BLaER1 treated with 17β-estradiol and CSF1 and Interleukin-3, amounts not matched to agents 10 nM and 100 nM (cell line): ENCODE measurements at regions not wholly inside any gene's neighbourhood (a gene's known extent, or its start where the extent isn't known, plus 50 kb on each side); places are given as distances from the start of the nearest gene placed in this dataset.
A peak's percentile ranks its signal among the peaks of the same experiment; 100 is the strongest.

Source experiments
- H3K27ac ChIP-seq, 11 experiments: shearing (Covaris generic); formaldehyde crosslinking; 2 replicates each; pipeline ENCODE4 v1.8.1; 2022
- H3K27me3 ChIP-seq, 11 experiments: shearing (Covaris generic); formaldehyde crosslinking; 2 replicates each; pipeline ENCODE4 v1.8.1; 2022
- H3K36me3 ChIP-seq, 11 experiments: shearing (Covaris generic); formaldehyde crosslinking; 2 replicates each; pipeline ENCODE4 v1.8.1; 2022
- H3K4me1 ChIP-seq, 10 experiments: shearing (Covaris generic); formaldehyde crosslinking; 2 replicates each; pipeline ENCODE4 v1.8.1; 2022
- H3K4me2 ChIP-seq, 11 experiments: shearing (Covaris generic); formaldehyde crosslinking; 2 replicates each; pipeline ENCODE4 v1.8.1; 2022
- H3K4me3 ChIP-seq, 10 experiments: shearing (Covaris generic); formaldehyde crosslinking; 2 replicates each; pipeline ENCODE4 v1.8.1; 2022
- H3K9ac ChIP-seq, 11 experiments: shearing (Covaris generic); formaldehyde crosslinking; 2 replicates each; pipeline ENCODE4 v1.8.1; 2022
- H3K9me3 ChIP-seq, 11 experiments: shearing (Covaris generic); formaldehyde crosslinking; replicated peaks in 1 of 11; 2 replicates each; pipeline ENCODE4 v1.8.1; 2022
- H4K20me1 ChIP-seq, 11 experiments: shearing (Covaris generic); formaldehyde crosslinking; 2 replicates each; pipeline ENCODE4 v1.8.1; 2022
- Cebpa-rat ChIP-seq, 11 experiments: shearing (Covaris generic); IDR thresholded peaks; 2 replicates each; pipeline ENCODE4 v1.8.1; 2022

DNA sequence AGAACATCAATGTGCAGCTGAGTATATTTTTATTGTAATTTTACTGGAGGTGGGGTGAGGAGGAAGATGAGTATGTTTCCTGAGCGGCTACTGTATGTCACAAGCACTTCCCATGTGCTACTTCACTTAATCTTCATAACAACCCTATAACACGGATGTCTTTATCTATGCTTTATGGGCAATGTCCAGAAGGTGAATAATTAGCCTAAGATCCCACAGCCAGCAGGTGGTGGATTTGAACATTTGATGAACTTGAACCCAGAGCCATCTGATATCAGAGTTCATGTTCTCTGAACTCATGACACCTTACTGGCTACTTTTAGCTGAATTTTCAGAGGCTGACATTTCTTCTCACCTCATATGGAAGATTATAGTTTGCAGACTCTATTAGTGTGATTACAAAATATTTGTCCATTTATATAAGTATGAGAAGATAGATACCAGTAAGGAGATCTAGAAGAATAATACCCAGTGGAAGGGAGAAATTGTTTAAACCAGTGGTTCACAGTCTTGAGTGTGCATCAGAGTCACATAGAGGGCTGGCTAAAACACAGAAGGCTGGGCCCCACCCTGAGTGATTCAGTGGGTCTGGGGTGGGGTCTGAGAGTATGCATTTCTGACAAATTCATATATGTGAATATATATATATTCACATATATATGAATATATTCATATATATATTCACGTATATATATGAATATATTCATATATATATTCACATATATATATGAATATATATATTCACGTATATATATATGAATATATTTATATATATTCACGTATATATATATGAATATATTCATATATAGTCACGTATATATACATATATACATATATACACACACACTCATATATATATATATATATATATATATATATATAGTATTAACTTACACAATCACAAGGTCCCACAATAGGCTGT is 164.4 kb upstream of the NR3C1 start:
- H3K27me3 ChIP-seq: no peaks in the 10 kb centered on the region; a peak in 1 of 22 replicates
- H3K9me3 ChIP-seq: no peaks in the 10 kb centered on the region
- H3K4me1 ChIP-seq: peaks cover 0 to 51% (median 6%) of the 10 kb centered on the region in 10 experiments; a peak in 12 of 20 replicates
- no peaks in the 10 kb centered on the region for H3K36me3 ChIP-seq
- H3K9ac ChIP-seq: no peak overlapping the region
- no peaks in the 10 kb centered on the region for H4K20me1 ChIP-seq
- no peak overlapping the region for H3K27ac ChIP-seq
- TF ChIP-seq Cebpa-rat (IDR thresholded peaks at IDR 0.05): no peak
- H3K4me2 ChIP-seq: peak overlapping the region in 3 of 11 experiments; percentile 10 to 33 (median 20); a peak in 1 of 22 replicates
- H3K4me3 ChIP-seq: no peak overlapping the region

DNA sequence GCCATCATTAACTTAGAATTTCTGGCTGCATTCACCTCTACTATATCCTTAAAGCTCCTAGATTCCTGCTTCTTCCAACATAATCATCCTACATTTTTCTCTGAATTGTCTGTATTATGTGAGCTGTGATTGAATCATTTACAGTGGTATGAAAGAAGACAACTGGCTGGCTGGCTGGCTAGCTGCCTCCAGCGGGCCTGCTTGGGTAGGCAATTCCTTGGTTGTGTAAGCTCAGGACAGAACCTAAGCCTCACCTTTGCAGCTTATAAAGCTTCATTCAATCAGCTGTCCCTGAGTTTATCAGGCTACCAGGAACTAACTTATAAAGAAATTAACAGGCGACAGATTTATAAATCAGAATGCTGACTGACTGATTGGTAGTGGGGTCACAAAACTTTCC is 162.7 kb upstream of the NR3C1 start:
- H3K27ac ChIP-seq: no peak overlapping the region
- TF ChIP-seq Cebpa-rat (IDR thresholded peaks at IDR 0.05): no peak
- H3K4me2 ChIP-seq: no peak overlapping the region
- peaks cover 0 to 48% (median 6%) of the 10 kb centered on the region in 10 experiments; a peak in 12 of 20 replicates for H3K4me1 ChIP-seq
- H3K9me3 ChIP-seq: no peaks in the 10 kb centered on the region
- H3K36me3 ChIP-seq: no peaks in the 10 kb centered on the region
- no peaks in the 10 kb centered on the region for H4K20me1 ChIP-seq
- H3K27me3 ChIP-seq: no peaks in the 10 kb centered on the region; a peak in 1 of 22 replicates
- H3K4me3 ChIP-seq: no peak overlapping the region
- H3K9ac ChIP-seq: no peak overlapping the region

DNA sequence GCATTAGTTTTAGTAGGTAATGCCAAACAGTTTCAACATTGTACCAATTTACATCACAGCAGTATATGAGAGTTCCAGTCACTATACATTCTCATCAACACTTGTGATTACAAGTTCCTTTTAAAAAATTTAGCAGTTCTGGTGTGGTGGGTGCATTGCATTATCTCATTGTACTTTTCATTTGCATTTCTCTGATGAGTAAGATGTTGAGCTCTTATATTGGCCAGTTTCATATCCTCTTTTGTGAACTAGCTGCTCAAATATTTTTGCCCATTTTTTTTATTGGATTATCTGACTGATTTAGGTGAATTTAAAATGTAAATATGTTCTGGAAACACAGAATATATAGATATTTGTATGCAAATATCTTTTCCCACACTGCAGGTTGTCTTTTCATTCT is 160.9 kb upstream of the NR3C1 start:
- Histone ChIP-seq H3K4me1 (peaks cover 0 to 36% (median 6%) of the 10 kb centered on the region in 10 experiments; a peak in 12 of 20 replicates), H4K20me1 (no peaks in the 10 kb centered on the region), H3K9me3 (no peaks in the 10 kb centered on the region), H3K4me2 (peak overlapping the region in 5 of 11 experiments; percentile 3 to 65 (median 55); a peak in 6 of 22 replicates), H3K4me3 (no peak overlapping the region), H3K27ac (0 out of 22 replicates have a peak overlapping the region, but pooled peaks of 1 of the 11 experiments have one; percentile 10), H3K36me3 (no peaks in the 10 kb centered on the region), H3K27me3 (no peaks in the 10 kb centered on the region; a peak in 1 of 22 replicates), H3K9ac (no peak overlapping the region)
- TF ChIP-seq Cebpa-rat (IDR thresholded peaks at IDR 0.05): no peak

DNA sequence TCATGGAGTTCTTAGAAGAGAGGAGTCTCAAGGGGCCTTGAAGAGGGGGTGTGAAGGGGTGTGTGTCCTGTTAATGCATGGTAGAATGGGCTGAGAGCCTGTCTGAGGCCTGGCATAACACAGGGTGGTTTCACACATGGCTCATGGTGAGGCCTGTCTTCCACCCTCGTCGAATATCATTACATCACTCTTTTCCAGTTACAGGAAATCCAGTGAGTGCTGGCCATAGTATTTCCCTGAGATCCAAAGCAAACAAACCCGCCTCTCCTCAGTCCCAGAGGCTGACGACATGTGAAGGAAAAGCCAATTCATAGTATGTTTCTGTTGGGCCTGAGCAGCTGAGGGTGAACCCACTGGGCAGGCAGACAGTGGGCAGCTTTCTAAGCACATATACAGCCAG is 159.4 kb upstream of the NR3C1 start:
- H3K9ac ChIP-seq: no peak overlapping the region

DNA sequence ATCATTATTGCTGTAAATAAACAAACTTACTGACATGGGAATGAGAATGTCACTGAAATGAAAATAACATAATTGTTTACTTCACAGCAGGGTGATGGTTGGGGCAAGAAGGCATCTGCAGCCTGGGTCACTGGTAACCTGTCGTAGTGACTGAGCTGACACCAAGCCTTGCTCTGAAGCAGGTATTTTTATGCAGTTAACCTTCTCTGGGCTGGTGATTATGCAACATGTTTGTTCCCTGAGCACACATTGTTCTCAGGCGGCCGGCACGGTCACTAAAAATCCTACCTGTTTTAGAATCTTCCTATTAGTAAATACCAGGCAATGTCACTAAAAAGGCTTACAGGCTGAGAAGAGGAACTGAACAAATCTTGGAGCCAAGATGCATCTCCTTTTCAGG is 157.7 kb upstream of the NR3C1 start:
- no peaks in the 10 kb centered on the region for H4K20me1 ChIP-seq
- no peak overlapping the region for H3K4me2 ChIP-seq
- H3K27me3 ChIP-seq: no peaks in the 10 kb centered on the region; a peak in 1 of 22 replicates
- H3K9ac ChIP-seq: no peak overlapping the region
- no peak overlapping the region for H3K27ac ChIP-seq
- H3K9me3 ChIP-seq: no peaks in the 10 kb centered on the region
- H3K36me3 ChIP-seq: no peaks in the 10 kb centered on the region
- H3K4me3 ChIP-seq: no peak overlapping the region
- peaks cover 0 to 50% (median 6%) of the 10 kb centered on the region in 10 experiments; a peak in 12 of 20 replicates for H3K4me1 ChIP-seq
- no peak; a peak in 1 of 22 replicates for TF ChIP-seq Cebpa-rat (IDR thresholded peaks at IDR 0.05)

More for the DNA sequence above, 159.4 kb upstream of the NR3C1 start:
- Histone ChIP-seq H3K4me2 (peak overlapping the region in 3 of 11 experiments; percentile 34 to 65 (median 55); a peak in 4 of 22 replicates), H4K20me1 (no peaks in the 10 kb centered on the region), H3K27me3 (no peaks in the 10 kb centered on the region; a peak in 1 of 22 replicates), H3K9me3 (no peaks in the 10 kb centered on the region), H3K36me3 (no peaks in the 10 kb centered on the region), H3K4me1 (peaks cover 0 to 42% (median 6%) of the 10 kb centered on the region in 10 experiments; a peak in 12 of 20 replicates), H3K4me3 (no peak overlapping the region), H3K27ac (0 out of 22 replicates have a peak overlapping the region, but pooled peaks of 1 of the 11 experiments have one; percentile 5)
- no peak for TF ChIP-seq Cebpa-rat (IDR thresholded peaks at IDR 0.05)

DNA sequence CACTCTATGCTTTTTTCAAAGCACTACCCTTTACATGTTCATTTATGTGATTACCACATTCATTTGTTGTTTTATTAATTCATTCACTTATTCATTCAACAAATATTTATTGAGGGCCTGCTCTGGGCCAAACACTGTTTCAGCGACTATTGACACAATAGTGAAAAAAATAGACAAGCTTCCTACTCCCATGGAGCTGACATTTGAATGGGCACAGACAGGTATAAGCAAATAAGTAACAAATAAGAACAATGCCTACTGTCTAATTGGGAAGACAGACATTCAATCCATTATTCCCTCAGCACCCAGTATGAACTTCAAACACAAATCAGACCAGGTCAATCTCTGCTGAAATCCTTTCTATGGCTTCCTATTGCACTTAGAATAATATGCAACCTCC is 156.9 kb upstream of the NR3C1 start:
- Histone ChIP-seq H3K4me3 (no peak overlapping the region), H3K4me2 (no peak overlapping the region), H3K9me3 (no peaks in the 10 kb centered on the region), H3K9ac (no peak overlapping the region), H3K36me3 (no peaks in the 10 kb centered on the region), H4K20me1 (no peaks in the 10 kb centered on the region), H3K27me3 (no peaks in the 10 kb centered on the region), H3K4me1 (peaks cover 0 to 49% (median 6%) of the 10 kb centered on the region in 10 experiments; a peak in 12 of 20 replicates), H3K27ac (no peak overlapping the region)
- no peak for TF ChIP-seq Cebpa-rat (IDR thresholded peaks at IDR 0.05)

DNA sequence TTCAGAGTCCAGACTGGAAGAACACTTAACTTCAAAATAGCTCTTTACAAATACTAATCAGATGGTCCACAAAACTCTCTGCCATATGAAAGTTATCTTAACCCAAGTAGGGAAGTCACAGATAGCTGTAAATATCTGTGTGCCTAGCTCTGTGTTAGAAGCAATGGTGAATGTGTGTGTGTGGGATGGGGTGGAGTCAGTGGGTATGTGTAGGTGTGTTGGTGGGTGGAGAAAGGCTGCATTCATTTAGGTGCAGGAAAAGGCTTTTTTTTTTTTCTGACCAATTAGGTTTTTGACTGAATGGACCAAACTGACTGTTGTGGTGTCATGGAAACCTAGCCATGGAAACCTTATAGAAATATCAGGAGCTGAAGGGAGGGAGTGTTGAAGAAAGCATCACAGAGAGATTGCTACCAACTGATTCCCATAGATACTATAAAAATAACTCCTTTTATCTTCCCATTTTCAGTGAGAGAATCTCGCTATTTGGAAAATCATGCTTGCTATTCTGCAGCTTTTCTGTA is 156.2 kb upstream of the NR3C1 start:
- H3K9ac ChIP-seq: no peak overlapping the region
- H3K9me3 ChIP-seq: no peaks in the 10 kb centered on the region
- TF ChIP-seq Cebpa-rat (IDR thresholded peaks at IDR 0.05): no peak
- no peak overlapping the region for H3K4me2 ChIP-seq
- no peaks in the 10 kb centered on the region for H3K36me3 ChIP-seq
- peaks cover 0 to 42% (median 6%) of the 10 kb centered on the region in 10 experiments; a peak in 12 of 20 replicates for H3K4me1 ChIP-seq
- no peaks in the 10 kb centered on the region for H3K27me3 ChIP-seq
- H3K4me3 ChIP-seq: no peak overlapping the region
- no peaks in the 10 kb centered on the region for H4K20me1 ChIP-seq
- H3K27ac ChIP-seq: no peak overlapping the region

DNA sequence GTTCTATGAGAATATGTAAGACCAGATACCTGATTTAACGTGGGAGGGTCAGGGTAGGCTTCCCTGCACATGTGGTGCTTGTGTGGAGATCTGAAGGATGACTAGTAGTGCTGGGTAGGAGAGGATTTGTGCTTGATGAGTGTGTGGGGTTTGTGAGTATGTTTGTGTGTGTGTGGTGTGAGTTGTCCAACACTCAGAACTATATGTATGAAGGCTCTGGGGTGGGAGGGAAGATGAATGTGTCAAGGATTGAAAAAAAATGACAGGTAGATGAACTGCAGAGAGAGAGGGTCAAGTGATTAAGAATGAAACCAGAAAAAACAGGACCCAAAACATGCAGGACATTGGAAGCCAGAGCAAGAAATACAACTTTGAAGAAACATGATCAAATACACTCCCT is 154.6 kb upstream of the NR3C1 start:
- peak overlapping the region in 3 of 11 experiments; percentile 62 to 72 (median 63); a peak in 6 of 22 replicates for H3K4me2 ChIP-seq

More for the DNA sequence above, 154.6 kb upstream of the NR3C1 start:
- no peak overlapping the region for H3K9ac ChIP-seq
- H4K20me1 ChIP-seq: no peaks in the 10 kb centered on the region
- H3K4me1 ChIP-seq: peaks cover 0 to 29% (median 0%) of the 10 kb centered on the region in 10 experiments; a peak in 6 of 20 replicates
- H3K27me3 ChIP-seq: no peaks in the 10 kb centered on the region
- no peaks in the 10 kb centered on the region for H3K36me3 ChIP-seq
- TF ChIP-seq Cebpa-rat (IDR thresholded peaks at IDR 0.05): no peak
- H3K27ac ChIP-seq: no peak overlapping the region
- H3K9me3 ChIP-seq: no peaks in the 10 kb centered on the region
- no peak overlapping the region for H3K4me3 ChIP-seq
